Mucosa of gallbladder (tissue), 1 donor: ENCODE measurements at regions not wholly inside any gene's neighbourhood (a gene's known extent, or its start where the extent isn't known, plus 50 kb on each side); places are given as distances from the start of the nearest gene placed in this dataset.
"Not testable (repeated sequence)": the region's sequence is repeated elsewhere in the genome, so short reads cannot be mapped to it uniquely, and the experiment has no call there.

Experiments
- DNase-seq: peaks from one replicate; pipeline ENCODE4 v3.0.0-alpha.2; 2020; ENCODE audit warnings: low spot score
- donor health status: DM: no; HTN: no; CAD: no.

DNA sequence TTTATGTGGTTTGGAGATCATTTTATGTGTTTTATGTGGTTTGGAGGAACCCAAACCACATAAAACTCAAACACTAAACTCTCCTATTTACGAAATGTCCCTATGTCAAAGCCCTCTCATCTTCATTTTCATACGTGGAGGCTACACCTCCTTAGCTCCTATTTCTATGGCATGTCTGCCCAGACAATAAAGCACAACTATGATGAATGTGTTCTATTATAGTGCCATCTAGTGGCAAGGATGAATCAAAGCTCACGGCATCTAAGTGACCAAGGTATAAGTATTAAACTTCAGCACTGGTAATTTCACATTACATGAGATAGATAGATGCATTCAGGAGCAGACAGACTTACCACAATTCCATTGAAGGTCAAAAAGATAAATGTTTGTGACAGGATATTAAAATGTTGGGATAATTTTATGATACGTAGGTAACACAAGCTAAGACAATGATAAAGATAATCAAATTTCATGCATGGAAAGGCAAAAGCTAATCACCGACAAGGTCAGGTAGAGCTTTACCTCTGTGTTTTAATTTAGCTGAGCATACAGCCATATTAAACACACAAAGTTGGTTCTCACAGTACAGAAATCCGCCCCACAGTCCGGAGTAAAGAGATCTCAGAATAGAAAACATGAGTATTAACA lies 130.6 kb upstream of the FHIT start:
- peak; percentile 12 for DNase-seq

DNA sequence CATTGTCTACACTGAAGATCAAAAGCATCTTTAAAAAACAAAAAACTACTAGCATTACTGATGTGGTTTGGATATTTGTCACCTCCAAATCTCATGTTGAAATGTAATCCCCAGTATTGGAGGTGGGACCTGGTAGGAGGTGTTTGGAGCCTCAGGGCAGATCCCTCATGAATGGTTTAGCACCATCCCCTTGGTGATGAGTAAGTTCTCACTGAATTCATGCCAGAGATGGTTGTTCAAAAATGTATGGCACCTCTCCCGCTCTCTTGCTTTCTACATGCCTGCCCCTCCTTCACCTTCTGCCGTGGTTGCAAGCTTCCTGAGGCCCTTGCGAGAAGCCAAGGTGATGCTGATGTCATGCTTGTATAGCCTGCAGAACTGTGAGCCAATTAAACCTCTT lies 136.6 kb upstream of the FHIT start:
- DNase-seq: no peak

DNA sequence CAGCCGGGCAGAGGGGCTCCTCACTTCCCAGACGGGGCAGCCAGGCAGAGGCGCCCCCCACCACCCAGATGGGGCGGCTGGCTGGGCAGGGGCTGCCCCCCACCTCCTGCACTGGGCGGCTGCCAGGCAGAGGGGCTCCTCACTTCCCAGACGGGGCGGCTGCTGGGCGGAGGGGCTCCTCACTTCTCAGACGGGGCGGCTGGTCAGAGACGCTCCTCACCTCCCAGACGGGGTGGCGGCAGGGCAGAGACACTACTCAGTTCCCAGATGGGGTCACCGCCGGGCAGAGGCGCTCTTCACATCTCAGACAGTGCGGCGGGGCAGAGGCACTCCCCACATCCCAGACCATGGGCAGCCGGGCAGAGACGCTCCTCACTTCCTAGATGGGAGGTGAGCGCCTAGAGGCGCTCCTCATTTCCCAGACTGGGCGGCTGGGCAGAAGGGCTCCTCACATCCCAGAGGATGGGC lies 142.3 kb upstream of the FHIT start:
- DNase-seq: not testable (repeated sequence)

DNA sequence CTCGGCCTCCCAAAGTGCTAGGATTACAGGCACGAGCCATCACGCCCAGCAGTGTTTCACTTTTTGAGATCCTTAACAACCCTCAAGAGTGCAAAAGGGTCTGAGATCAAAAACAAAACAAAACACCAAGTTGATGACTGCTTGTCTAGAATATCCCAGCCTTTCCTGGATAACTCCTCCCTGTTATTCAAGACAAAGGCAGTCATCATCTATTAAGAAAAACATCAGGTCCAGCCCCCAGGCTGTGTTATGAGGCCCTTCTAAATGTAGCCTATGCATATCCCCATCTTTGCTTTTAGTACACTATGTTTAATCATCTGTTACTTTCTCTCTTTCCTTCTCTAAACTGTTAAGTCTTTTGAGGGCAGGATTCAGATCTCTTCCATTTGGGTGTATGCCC lies 150.1 kb upstream of the FHIT start:
- DNase-seq: no peak

GRCh38 chr3:61407397-61407796 lies 154.0 kb upstream of the PTPRG start:
- DNase-seq: no peak

DNA sequence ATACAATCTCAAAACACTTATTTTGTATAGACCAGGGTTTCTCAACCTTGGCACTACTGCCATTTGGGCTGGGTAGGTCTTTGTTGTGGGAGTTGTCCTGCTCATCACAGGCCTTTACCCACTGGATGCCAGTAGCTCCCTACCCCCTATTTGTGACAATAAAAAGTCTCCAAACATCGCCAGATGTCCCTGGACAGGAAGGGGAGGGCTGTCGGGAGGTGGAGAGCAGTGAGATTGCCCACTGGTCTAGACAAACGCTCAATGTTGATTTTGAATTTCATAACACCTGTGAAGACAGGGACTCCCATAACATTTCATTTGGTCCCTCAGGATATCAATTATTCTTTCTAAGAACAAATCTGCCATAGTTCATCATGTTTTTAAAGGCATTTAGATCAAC lies 151.7 kb upstream of the PTPRG start:
- DNase-seq: no peak

DNA sequence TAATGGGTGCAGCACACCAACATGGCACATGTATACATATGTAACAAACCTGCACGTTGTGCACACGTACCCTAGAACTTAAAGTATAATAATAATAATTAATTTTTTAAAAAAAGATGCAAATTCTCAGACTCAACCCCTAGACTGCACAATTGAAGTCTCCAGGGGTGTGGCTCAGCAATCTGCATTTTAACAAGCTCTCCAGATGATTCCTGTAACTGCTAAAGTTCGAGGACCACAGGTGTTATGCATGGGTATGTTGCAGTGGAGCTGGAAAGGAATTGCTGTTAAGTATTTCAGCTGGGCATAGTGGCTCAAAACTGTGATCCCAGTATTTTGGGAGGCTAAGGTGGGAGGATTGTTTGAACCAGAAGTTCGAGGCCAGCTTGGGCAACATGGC lies 151.0 kb upstream of the PTPRG start:
- not testable (repeated sequence) for DNase-seq

- DNase-seq: no peak
Observed at GRCh38 chr3:61411009-61411662, 150.2 kb upstream of the PTPRG start.

DNA sequence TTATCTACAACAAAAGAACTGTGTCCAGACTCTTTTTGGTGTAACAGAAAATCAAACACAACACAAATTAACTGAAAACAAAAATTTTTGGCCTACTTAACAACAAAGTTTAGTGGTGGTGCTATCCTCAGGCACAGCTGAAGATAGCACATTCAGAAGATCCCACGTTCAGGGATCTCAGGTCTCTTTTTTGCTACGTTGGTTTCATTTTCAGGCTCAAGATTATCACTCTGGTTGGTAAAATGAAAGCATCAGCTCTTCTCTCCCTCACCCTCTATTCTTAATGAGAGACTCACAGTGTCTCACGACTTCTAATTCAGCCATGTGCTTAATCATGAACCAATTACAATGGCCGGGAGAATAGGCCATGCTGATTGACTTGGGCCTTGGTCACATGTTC lies 146.9 kb upstream of the PTPRG start:
- DNase-seq: no peak

GRCh38 chr3:61415201-61415600 lies 146.2 kb upstream of the PTPRG start:
- DNase-seq: no peak

- no peak for DNase-seq
Observed at GRCh38 chr3:61416618-61417017, 144.8 kb upstream of the PTPRG start.

- no peak for DNase-seq
Observed at GRCh38 chr3:61417352-61417751, 144.0 kb upstream of the PTPRG start.

DNA sequence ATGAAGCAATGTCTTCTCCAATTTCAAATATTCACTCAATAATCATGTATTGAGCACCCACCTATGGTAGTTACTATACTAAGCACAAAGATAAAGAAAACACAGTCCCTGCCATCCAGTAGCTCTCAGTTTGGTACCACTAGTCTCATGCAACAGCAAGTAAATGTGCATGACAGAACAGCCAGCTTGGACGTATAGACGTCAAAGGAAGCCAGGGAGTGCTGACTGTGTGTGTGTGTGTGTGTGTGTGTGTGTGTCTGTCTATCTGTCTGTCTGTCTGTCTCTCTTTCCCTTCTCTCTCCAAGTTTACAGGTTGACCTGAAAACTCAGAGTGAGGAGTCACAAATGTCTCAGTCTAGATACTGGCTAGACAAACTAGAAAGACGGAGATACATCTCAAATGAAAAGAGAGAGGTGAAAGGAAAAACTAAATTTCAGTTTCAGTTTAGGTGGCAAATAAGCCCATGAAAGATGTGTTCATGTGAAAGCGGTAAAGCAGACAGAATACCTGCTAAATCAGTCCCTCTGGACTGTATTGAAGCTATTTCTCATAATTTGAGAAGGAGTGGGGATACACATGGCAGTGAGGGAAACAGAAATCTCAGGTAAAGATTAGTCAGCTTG lies 141.1 kb upstream of the PTPRG start:
- DNase-seq: no peak

- no peak for DNase-seq
Observed at GRCh38 chr3:61422945-61423673, 138.3 kb upstream of the PTPRG start.

DNA sequence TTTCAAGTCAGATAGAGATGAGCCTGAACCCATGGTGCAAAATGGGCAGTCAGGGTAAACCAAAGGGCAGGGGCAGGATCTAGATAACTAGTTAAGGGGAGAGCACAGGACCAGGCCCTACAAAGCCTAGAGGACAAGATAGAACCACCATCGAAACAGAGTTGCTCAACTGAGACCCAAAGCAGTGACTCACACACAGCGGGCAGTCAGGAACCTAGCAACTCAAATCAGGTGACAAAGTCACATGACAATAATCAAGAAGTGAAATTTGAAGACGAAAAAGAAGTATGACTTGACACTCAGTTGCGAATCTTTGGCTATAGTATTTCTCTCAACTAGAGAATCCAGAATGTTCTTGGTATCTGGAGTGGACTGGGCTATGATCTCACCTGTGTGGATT lies 136.0 kb upstream of the PTPRG start:
- no peak for DNase-seq

- no peak for DNase-seq
Observed at GRCh38 chr3:61429106-61429505, 132.3 kb upstream of the PTPRG start.

GRCh38 chr3:61434901-61435300 lies 126.5 kb upstream of the PTPRG start:
- DNase-seq: not testable (repeated sequence)

DNA sequence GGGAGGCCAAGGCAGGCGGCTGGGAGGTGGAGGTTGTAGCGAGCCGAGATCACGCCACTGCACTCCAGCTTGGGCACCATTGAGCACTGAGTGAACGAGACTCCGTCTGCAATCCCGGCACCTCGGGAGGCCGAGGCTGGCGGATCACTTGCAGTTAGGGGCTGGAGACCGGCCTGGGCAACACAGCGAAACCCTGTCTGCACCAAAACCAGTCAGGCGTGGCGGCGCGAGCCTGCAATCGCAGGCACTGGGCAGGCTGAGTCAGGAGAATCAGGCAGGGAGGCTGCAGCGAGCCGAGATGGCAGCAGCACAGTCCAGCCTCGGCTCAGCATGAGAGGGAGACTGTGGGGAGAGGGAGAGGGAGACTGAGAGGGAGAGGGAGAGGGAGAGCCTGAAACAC lies 126.0 kb upstream of the PTPRG start:
- DNase-seq: not testable (repeated sequence)

- no peak for DNase-seq
Observed at GRCh38 chr3:61438253-61439121, 122.9 kb upstream of the PTPRG start.

DNA sequence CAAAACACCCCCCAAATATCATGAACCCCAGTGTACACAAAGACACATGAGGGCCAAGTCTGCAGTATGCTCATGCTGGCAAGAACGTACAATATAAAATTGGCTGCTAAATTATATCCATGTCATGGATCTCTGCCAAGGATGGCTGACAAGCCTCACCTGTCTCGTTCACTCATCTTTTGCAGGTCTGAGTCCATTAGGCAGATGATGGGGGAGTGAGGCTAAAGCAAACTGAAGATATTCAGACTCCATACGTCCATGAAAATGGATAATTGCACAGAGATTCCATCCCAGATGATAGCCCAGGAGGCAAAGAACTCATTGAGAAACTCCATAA lies 122.3 kb upstream of the PTPRG start:
- DNase-seq: no peak

DNA sequence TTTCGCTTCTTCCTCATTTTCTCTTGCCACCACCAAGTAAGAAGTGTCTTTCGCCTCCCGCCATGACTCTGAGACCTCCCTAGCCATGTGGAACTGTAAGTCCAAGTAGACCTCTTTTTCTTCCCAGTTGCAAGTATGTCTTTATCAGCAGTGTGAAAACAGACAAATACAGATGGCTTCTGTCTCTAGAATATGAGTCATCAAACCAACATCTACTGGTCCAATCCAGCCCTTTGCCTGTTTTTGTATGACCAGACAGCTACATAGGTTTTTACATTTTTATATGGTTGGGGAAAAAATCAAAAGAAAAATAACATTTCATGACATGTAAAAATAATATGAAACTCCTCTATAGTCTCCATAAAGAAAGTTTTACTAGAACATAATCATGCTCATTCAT lies 118.7 kb upstream of the PTPRG start:
- no peak for DNase-seq

GRCh38 chr3:61443886-61444285 lies 117.5 kb upstream of the PTPRG start:
- DNase-seq: no peak
